Osteocyte (in vitro differentiated cells): ENCODE measurements at regions not wholly inside any gene's neighbourhood (a gene's known extent, or its start where the extent isn't known, plus 50 kb on each side); places are given as distances from the start of the nearest gene placed in this dataset.

ENCODE experiments used
- DNase-seq: peaks from one replicate; pipeline ENCODE4 v3.0.0; 2021; ENCODE audit warnings: mixed read lengths; ENCODE audit not compliant: unreplicated experiment; ENCODE audit errors: extremely low spot score
- H3K27ac Mint-ChIP-seq: one replicate; pipeline ENCODE4 v1.8.0; 2021; ENCODE audit warnings: mild to moderate bottlenecking, mixed read lengths; ENCODE audit not compliant: unreplicated experiment
- H3K27me3 Mint-ChIP-seq: one replicate; pipeline ENCODE4 v1.8.0; 2021; ENCODE audit warnings: mixed read lengths; ENCODE audit not compliant: unreplicated experiment
- H3K36me3 Mint-ChIP-seq: one replicate; pipeline ENCODE4 v1.8.0; 2021; ENCODE audit warnings: mixed read lengths; ENCODE audit not compliant: unreplicated experiment
- H3K4me1 Mint-ChIP-seq: one replicate; pipeline ENCODE4 v1.8.0; 2021; ENCODE audit warnings: mixed read lengths; ENCODE audit not compliant: unreplicated experiment
- H3K4me3 Mint-ChIP-seq: one replicate; pipeline ENCODE4 v1.8.0; 2021; ENCODE audit warnings: mild to moderate bottlenecking, moderate library complexity, mixed read lengths; ENCODE audit not compliant: unreplicated experiment
- H3K9me3 Mint-ChIP-seq: one replicate; pipeline ENCODE4 v1.8.0; 2021; ENCODE audit warnings: mixed read lengths; ENCODE audit not compliant: unreplicated experiment
- CTCF ChIP-seq: fragments of 200-600 bp; sonication (generic); IDR thresholded peaks from 2 replicates; pipeline ENCODE4 v1.5.0; 2021; ENCODE audit warnings: antibody characterized with exemption, mild to moderate bottlenecking, moderate library complexity

GRCh38 chr4:101515566-101515965, 168.2 kb upstream of the PPP3CA start:
- no peak overlapping the region for H3K27ac Mint-ChIP-seq
- no peak overlapping the region for H3K4me3 Mint-ChIP-seq
- H3K36me3 Mint-ChIP-seq = no peaks in the 10 kb centered on the region
- no peak for TF ChIP-seq CTCF
- H3K27me3 Mint-ChIP-seq = peaks cover 38% of the 10 kb centered on the region
- H3K9me3 Mint-ChIP-seq = no peaks in the 10 kb centered on the region
- DNase-seq = no peak
- no peaks in the 10 kb centered on the region for H3K4me1 Mint-ChIP-seq

- no peaks in the 10 kb centered on the region for H3K9me3 Mint-ChIP-seq
- peaks cover 34% of the 10 kb centered on the region for H3K27me3 Mint-ChIP-seq
- DNase-seq = no peak
- H3K36me3 Mint-ChIP-seq = no peaks in the 10 kb centered on the region
- no peak for TF ChIP-seq CTCF
- no peak overlapping the region for H3K4me3 Mint-ChIP-seq
- H3K27ac Mint-ChIP-seq = no peak overlapping the region
- no peaks in the 10 kb centered on the region for H3K4me1 Mint-ChIP-seq
These were observed 167.8 kb upstream of the PPP3CA start for GRCh38 chr4:101515099-101515498.

- Mint-ChIP-seq H3K4me1 (no peaks in the 10 kb centered on the region), H3K27ac (no peak overlapping the region), H3K9me3 (no peaks in the 10 kb centered on the region), H3K4me3 (no peak overlapping the region), H3K27me3 (peaks cover 35% of the 10 kb centered on the region), H3K36me3 (no peaks in the 10 kb centered on the region)
- TF ChIP-seq CTCF = no peak
- no peak for DNase-seq
These were observed 165.1 kb upstream of the PPP3CA start for GRCh38 chr4:101512416-101512815.

- peaks cover 17% of the 10 kb centered on the region for H3K27me3 Mint-ChIP-seq
These were observed 154.1 kb upstream of the PPP3CA start for GRCh38 chr4:101501421-101501820.

GRCh38 chr4:101500742-101501141, 153.4 kb upstream of the PPP3CA start:
- H3K36me3 Mint-ChIP-seq = no peaks in the 10 kb centered on the region
- TF ChIP-seq CTCF = no peak
- H3K27ac Mint-ChIP-seq = no peak overlapping the region
- no peak overlapping the region for H3K4me3 Mint-ChIP-seq
- H3K4me1 Mint-ChIP-seq = no peaks in the 10 kb centered on the region
- DNase-seq = no peak
- peaks cover 20% of the 10 kb centered on the region for H3K27me3 Mint-ChIP-seq
- H3K9me3 Mint-ChIP-seq = no peaks in the 10 kb centered on the region

More at GRCh38 chr4:101501421-101501820, 154.1 kb upstream of the PPP3CA start:
- DNase-seq = no peak
- no peaks in the 10 kb centered on the region for H3K36me3 Mint-ChIP-seq
- H3K27ac Mint-ChIP-seq = no peak overlapping the region
- H3K4me1 Mint-ChIP-seq = no peaks in the 10 kb centered on the region
- no peaks in the 10 kb centered on the region for H3K9me3 Mint-ChIP-seq
- no peak overlapping the region for H3K4me3 Mint-ChIP-seq
- TF ChIP-seq CTCF = no peak
